ENCODE measurements at regions not wholly inside any gene's neighbourhood (a gene's known extent, or its start where the extent isn't known, plus 50 kb on each side); places are given as distances from the start of the nearest gene placed in this dataset.

DNA sequence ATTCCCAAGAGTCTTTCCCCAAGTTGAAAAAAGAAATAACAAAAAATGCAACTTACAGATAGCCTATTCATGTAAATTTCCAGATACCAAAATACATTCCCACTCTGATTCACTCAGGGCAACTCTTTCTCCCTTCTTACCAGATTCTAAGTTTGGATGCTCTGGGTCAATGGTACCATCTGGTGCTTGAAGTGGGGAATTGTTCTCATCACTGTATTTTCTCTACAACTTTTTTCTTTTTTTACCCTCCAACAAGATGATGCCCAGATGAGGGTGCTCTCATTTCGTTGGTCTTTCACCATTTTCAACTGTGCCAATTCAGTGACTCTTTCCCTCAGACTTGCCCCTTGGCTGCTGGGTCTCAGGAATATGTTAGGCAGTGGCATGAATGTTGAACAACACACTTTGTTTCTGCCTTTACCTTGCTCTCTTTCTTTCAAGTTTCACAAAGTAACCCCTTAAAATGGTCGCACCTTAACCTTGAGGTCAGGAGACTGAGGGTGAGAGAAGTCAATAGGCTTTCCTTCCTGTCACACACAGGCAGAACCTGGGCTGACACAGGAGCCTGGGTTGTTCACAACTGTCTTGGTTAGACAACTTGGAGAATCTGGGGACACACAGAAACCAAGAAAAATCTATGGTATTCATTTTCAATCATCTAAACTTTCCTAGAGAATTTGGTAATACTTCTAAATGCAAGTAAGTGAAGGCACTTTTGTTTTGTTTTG lies 330.7 kb upstream of the SLCO3A1 start:
- DNase-seq = no peak

DNA sequence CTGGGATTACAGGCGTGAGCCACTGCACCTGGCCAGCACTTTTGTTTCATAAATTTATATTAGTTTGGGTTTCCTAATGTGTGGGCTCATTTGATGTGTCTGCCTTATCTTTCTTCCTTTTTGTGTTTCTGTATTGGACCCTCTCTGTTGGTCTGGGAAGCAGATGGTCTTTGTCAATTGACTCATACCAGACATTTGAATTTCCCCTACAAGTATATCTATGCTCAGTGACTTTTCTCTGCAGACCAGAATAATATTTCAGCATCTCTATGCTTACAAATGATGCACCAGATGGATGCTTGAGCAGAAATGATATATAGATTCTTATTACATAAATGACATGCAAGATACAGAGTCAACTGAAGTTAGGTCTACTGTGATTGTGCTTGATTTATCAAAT lies 329.9 kb upstream of the SLCO3A1 start:
- no peak for DNase-seq

GRCh38 chr15:91524534-91524933 lies 329.0 kb upstream of the SLCO3A1 start:
- no peak for DNase-seq

DNA sequence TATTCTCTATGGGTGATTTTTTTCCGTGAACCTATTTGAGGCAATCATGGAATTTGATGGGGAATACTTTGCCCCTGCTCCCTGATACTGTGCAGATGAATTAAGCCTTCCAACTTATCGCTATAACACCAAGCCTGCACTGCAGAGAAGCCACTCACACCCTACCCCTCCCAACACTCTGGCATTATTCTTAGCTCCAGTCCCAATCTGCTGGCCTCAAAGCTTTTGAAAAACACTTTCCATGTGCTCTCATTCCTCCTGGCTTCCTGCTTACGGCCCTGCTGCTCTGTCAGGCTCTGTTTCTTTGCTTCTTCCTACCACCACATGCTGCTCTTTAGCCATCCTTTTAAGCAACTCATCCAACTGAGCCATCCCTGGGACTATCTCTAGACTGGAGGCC lies 327.8 kb upstream of the SLCO3A1 start:
- DNase-seq = no peak

DNA sequence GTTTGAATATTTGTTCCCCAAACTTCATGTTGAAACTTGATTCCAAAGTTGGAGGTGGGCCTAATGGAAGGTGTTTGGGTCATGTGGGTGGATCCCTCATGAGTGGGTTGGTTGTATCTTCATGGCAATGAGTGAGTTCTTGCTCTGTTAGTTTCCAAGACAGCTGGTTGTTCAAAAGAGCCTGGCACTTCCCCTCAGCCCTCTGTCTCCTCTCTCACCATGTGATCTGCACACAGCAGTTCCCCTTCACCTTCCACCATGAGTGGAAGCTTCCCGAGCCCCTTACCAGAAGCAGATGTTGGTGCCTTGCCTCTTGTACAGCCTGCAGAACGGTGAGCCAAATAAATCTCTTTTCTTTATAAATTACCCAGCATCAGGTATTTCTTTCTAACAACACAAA lies 327.1 kb upstream of the SLCO3A1 start:
- no peak for DNase-seq

GRCh38 chr15:91528801-91529200 lies 324.7 kb upstream of the SLCO3A1 start:
- DNase-seq = no peak

GRCh38 chr15:91529534-91529933 lies 324.0 kb upstream of the SLCO3A1 start:
- DNase-seq = no peak

DNA sequence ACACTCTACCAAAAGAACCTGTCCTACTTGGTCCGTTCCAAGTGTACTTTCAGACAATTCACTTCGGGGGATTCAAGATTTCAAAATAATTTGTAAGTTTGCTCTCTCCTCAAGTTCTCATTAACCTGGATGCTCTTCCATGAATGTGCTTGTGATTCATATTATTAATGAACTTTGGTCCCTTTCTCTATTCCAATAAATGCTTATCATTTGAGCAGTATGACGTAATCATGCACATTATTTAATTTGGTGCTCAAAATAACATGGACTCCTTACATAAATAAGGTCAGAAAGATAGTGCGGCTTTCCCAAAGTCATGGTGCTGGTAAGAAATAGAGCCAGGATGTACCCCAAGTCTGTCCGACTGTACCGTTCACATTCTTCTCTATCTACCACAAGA lies 323.2 kb upstream of the SLCO3A1 start:
- DNase-seq = no peak

DNA sequence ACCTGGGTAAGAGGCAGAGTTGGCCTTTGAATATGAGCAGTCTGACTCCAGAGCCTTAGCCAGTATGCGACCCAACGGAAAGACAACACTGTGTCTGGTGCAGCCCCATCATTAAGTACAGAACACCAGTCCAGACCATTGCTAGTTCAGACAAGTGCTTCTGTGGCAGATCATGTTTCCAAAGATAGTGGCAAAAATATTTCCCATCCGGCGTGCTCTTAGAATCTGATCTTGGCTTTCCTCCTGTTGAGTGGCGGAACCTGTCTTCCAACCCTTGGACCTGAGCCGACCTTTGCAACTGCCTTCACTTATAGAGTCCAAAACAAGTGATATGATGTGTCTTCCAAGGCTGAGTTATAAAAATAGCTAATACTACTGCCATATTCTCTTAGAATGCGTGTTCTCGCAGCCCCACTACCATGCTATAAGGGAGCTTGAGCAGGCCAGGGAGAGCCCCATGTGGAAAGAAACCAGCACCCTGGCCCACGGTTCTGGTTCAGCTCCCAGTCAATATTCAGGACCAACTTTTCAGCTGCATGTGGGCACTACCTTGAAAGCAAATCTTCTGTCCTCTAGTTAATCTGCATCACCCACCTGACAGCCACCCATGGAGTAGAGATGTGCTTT lies 322.4 kb upstream of the SLCO3A1 start:
- no peak for DNase-seq

- no peak for DNase-seq
Observed at GRCh38 chr15:91534235-91534634, 319.3 kb upstream of the SLCO3A1 start.

- DNase-seq = no peak
Observed at GRCh38 chr15:91534976-91535375, 318.5 kb upstream of the SLCO3A1 start.

DNA sequence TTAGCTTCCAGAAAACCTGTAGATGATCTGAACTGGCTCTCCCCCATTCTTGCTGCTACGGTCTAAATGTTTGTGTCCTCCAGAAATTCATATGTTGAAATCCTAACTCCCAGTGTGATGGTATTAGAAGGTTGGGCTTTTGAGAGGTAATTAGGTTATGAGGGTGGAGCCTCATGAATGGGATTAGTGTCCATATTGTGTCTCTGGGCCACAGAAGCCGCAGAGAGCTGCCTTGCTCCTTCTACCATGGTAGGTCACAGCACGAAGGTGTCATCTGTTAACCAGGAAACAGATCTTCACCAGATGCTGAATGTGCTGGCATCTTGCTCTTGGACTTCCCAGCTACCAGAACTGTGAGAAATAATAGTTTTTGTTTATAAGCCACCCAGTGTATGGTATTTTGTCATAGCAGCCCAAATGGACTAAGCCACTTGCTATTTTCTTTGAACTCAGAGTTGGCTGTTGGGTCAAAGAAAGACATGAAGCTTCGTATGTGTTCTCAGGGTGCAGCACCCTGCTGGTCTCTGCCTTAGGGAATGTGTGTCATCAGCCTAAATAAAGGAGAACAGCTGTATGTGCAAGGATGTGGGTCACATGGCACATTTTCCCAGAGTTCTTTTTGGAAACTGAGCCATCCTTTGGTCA lies 317.5 kb upstream of the SLCO3A1 start:
- DNase-seq = no peak

DNA sequence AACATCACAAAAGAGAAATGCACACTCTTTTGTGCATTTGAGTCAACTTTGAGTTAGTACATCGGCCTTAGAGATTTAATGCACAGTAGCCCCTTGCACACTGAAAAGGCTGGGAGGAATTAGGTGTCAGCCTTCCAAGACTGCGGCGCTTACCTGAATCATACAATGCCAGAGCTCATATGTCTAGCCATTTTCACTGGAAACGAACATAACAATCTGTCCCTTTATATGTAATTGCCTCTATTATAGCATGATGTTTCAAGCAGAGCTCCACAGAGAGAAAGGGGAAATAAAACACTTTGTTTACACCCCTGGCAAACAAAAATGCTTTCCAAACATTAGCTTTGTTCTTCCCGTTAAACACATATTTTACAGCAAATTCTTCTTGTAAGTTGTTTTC lies 315.7 kb upstream of the SLCO3A1 start:
- no peak for DNase-seq

DNA sequence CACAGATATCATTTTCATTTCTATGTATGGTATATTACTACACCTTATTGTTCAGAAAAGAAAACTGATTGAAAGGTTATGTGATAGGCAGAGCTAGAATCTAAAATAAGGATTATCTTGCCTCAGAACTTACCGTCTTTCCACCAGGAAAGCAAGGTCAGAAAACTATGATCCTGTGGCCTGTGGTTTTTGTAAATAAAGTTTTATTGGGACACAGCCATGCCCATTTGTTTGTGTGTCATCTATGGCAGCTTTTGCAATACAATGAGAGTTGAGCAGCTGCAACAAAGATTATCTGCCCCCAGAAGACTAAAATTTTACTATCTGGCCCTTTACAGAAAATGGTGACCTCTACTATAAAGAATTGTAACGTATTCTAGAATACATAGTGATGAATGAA lies 314.7 kb upstream of the SLCO3A1 start:
- DNase-seq = no peak

GRCh38 chr15:91541286-91541685 lies 312.2 kb upstream of the SLCO3A1 start:
- DNase-seq = no peak

GRCh38 chr15:91542226-91542625 lies 311.3 kb upstream of the SLCO3A1 start:
- no peak for DNase-seq

- no peak for DNase-seq
Observed at GRCh38 chr15:91547356-91547755, 306.2 kb upstream of the SLCO3A1 start.

- no peak for DNase-seq
Observed at GRCh38 chr15:91548549-91548948, 305.0 kb upstream of the SLCO3A1 start.

DNA sequence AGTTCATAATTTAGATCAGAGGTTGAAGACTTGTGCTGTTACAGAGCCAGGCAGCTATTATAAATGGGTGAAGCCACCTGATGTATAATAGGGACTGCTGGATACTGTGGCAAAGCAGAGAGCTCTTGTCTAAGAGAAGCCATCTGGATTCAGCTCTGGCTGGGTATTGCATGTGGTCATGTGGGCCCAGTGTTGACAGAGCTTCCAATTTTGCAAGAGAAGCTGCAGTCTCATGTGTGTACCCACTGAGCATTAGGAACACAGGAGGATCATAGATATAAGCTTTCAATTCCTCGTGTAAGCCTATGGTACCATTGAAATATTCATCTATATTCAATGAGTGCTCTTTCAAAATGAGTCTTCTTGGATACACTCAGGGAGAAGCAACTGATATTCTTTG lies 303.9 kb upstream of the SLCO3A1 start:
- no peak for DNase-seq

DNA sequence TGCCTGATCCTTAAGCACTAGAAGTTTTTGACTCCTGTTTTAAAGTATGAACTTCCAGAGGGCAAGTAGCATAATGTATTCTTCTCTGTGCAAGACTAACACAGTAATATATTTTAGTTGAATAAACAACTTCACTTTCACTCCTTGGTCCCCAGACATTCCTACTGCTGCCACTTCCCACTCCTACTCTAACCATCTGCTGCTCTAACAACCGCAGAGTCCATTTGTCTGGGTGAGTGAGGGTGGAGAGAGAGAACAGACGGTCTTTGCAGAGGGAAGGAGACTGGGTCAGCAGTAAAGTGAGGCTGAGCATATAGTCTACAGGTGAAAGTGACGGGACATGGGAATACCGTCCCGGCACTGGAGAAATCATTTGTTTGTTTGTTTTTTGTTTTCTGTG lies 301.0 kb upstream of the SLCO3A1 start:
- no peak for DNase-seq

DNA sequence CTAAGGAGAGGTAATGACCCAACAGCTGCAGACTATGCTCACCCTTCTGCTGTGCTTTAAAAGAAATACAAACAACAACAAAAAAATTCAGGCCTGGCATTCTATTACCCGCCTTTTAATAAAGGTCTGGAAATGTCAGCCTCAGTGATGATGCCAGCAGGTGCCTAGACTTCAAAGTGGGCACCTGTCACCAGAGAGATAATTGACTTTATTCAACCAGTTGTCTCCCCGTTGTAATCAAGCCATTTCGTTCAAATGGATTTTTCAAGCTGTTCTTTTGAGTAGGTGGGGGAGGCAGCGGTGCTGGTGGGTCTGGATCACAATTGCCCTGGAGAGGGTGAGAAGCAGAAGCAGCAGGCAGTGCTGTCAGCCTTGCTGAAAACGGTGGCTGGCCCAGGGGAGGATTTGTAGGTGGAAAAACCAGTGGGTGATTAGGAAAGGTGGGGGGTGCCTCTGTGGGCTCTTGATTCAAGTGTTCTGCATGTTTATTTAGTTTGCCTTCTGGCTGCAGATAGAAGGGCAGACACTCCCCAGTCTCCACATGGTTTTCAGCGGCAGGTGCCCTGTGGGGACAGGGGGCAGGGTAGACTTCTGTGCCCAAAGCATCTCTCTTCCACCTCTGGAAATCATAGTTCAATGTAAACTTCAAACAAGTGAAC lies 300.2 kb upstream of the SLCO3A1 start:
- no peak for DNase-seq

- DNase-seq = no peak
Observed at GRCh38 chr15:91555312-91555711, 298.2 kb upstream of the SLCO3A1 start.

GRCh38 chr15:91556926-91557325 lies 296.6 kb upstream of the SLCO3A1 start:
- no peak for DNase-seq
